GM12892 (cell line): ENCODE measurements at regions not wholly inside any gene's neighbourhood (a gene's known extent, or its start where the extent isn't known, plus 50 kb on each side); places are given as distances from the start of the nearest gene placed in this dataset.

Experiments
- POLR2A ChIP-seq: IDR thresholded peaks from 2 replicates; pipeline ENCODE4 v1.6.1; 2011; ENCODE audit warnings: low read depth, low read length, control low read depth
- TAF1 ChIP-seq: IDR thresholded peaks from 2 replicates; pipeline ENCODE4 v1.6.1; 2011; ENCODE audit warnings: low read depth, mild to moderate bottlenecking, control low read depth, low read length, borderline replicate concordance

GRCh38 chr17:69834494-69834893, 240.5 kb upstream of the KCNJ16 start:
- TF ChIP-seq POLR2A (no peak), TAF1 (no peak)
